ENCODE measurements at regions not wholly inside any gene's neighbourhood (a gene's known extent, or its start where the extent isn't known, plus 50 kb on each side); places are given as distances from the start of the nearest gene placed in this dataset.

DNA sequence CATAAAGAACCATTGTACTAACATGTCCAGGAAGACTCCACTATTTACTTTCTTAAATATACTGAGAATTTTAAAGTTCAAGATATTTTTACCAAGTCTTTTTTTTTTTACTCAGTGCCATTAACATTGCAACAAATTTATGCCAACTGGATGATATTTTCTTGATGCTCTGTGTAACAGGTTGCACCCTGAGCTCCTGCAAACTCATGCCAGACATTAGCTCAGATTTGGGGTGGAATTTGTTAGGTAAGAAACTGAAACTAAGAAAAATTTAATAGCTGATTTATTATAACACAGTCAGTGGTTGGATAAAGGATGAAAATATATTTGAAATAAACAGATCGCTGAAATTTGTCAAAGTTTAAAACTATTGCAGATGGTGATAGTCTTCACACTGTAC lies 228.6 kb upstream of the SPHKAP start:
- CTCF ChIA-PET: no interaction called here
- FAIRE-seq (no peak), DNase-seq (ENCODE audit: low read depth, low spot score) (no peak)
- dilution Hi-C loops (cut with MboI; ENCODE audit: extremely low pct_ligation_motif_present, low sequenced_read_pairs) (no loop called here), intact Hi-C loops (cut with micrococcal nuclease) (no loop called here)
- Histone ChIP-seq H3K4me2 (ENCODE audit: insufficient read depth, low read length) (no peak overlapping the region), H3K27me3 (ENCODE audit: control insufficient read depth in 2 of 2, insufficient read depth in 2 of 2, low read length in 2 of 2) (no peaks in the 10 kb centered on the region), H3K79me2 (ENCODE audit: control insufficient read depth, insufficient read depth, low read length) (no peaks in the 10 kb centered on the region), H3K27ac (ENCODE audit: insufficient read depth, low read depth, low read length) (no peak overlapping the region), H3K4me1 (ENCODE audit: control insufficient read depth, extremely low read depth, insufficient read depth, low read length) (no peaks in the 10 kb centered on the region), H4K20me1 (replicated peaks; ENCODE audit: control insufficient read depth, extremely low read depth, insufficient read depth, low read length) (no peaks in the 10 kb centered on the region), H3K36me3 (ENCODE audit: control insufficient read depth in 2 of 2, extremely low read depth in 1 of 2, insufficient read depth in 2 of 2, low read length in 2 of 2) (no peaks in the 10 kb centered on the region), H3K9ac (replicated peaks; ENCODE audit: extremely low read depth, insufficient read depth, low read length) (no peak overlapping the region), H2AFZ (ENCODE audit: low read depth, low read length) (no peak overlapping the region), H3K9me1 (replicated peaks; ENCODE audit: control insufficient read depth, extremely low read depth, insufficient read depth, low read length) (no peaks in the 10 kb centered on the region), H3K9me3 (replicated peaks; ENCODE audit: control insufficient read depth, insufficient read depth, low read length) (no peaks in the 10 kb centered on the region), H3K4me3 (replicated peaks in 1 of 3; ENCODE audit: insufficient read depth in 1 of 3, low read depth in 1 of 3, low read length in 3 of 3) (no peak overlapping the region)
- POLR2A ChIA-PET: no interaction called here
- no TSS peak for BruUV-seq (replicated peaks)
- TF ChIP-seq MYC (IDR thresholded peaks at IDR 0.05; ENCODE audit: low read depth, low read length) (no peak), GATA2 (IDR thresholded peaks at IDR 0.05; ENCODE audit: insufficient read depth, insufficient read length, low read depth, low read length) (no peak), FOS (IDR thresholded peaks at IDR 0.05; ENCODE audit: borderline replicate concordance, insufficient read depth, low read length) (no peak), POLR2AphosphoS5 (IDR thresholded peaks at IDR 0.05; ENCODE audit: insufficient read depth, low read depth, low read length) (no peak), POLR2A (IDR thresholded peaks at IDR 0.05; ENCODE audit: low read depth, low read length) (no peak), JUN (IDR thresholded peaks at IDR 0.05; ENCODE audit: borderline replicate concordance, insufficient read depth, insufficient read length, low read depth) (no peak), EZH2 (IDR thresholded peaks at IDR 0.05; ENCODE audit: borderline replicate concordance, low read depth, low read length, severe bottlenecking) (no peak)
- TF ChIP-seq, protein P1, sequence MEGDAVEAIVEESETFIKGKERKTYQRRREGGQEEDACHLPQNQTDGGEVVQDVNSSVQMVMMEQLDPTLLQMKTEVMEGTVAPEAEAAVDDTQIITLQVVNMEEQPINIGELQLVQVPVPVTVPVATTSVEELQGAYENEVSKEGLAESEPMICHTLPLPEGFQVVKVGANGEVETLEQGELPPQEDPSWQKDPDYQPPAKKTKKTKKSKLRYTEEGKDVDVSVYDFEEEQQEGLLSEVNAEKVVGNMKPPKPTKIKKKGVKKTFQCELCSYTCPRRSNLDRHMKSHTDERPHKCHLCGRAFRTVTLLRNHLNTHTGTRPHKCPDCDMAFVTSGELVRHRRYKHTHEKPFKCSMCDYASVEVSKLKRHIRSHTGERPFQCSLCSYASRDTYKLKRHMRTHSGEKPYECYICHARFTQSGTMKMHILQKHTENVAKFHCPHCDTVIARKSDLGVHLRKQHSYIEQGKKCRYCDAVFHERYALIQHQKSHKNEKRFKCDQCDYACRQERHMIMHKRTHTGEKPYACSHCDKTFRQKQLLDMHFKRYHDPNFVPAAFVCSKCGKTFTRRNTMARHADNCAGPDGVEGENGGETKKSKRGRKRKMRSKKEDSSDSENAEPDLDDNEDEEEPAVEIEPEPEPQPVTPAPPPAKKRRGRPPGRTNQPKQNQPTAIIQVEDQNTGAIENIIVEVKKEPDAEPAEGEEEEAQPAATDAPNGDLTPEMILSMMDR (IDR thresholded peaks at IDR 0.05; ENCODE audit: extremely low read depth in 1 of 2, insufficient read depth in 1 of 2, low read depth in 1 of 2, low read length in 2 of 2): no peak
- TF ChIP-seq, protein P2, sequence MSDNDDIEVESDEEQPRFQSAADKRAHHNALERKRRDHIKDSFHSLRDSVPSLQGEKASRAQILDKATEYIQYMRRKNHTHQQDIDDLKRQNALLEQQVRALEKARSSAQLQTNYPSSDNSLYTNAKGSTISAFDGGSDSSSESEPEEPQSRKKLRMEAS (IDR thresholded peaks at IDR 0.05; ENCODE audit: insufficient read depth, insufficient read length): no peak

All from endothelial cell of umbilical vein (primary cell).